ENCODE measurements at regions not wholly inside any gene's neighbourhood (a gene's known extent, or its start where the extent isn't known, plus 50 kb on each side); places are given as distances from the start of the nearest gene placed in this dataset.
A peak's percentile ranks its signal among the peaks of the same experiment; 100 is the strongest.

GRCh38 chr6:137323860-137324259, 104.7 kb upstream of the IFNGR1 start:
- TF ChIP-seq, protein P1, sequence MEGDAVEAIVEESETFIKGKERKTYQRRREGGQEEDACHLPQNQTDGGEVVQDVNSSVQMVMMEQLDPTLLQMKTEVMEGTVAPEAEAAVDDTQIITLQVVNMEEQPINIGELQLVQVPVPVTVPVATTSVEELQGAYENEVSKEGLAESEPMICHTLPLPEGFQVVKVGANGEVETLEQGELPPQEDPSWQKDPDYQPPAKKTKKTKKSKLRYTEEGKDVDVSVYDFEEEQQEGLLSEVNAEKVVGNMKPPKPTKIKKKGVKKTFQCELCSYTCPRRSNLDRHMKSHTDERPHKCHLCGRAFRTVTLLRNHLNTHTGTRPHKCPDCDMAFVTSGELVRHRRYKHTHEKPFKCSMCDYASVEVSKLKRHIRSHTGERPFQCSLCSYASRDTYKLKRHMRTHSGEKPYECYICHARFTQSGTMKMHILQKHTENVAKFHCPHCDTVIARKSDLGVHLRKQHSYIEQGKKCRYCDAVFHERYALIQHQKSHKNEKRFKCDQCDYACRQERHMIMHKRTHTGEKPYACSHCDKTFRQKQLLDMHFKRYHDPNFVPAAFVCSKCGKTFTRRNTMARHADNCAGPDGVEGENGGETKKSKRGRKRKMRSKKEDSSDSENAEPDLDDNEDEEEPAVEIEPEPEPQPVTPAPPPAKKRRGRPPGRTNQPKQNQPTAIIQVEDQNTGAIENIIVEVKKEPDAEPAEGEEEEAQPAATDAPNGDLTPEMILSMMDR (IDR thresholded peaks at IDR 0.05; ENCODE audit: borderline replicate concordance, control extremely low read depth, extremely low read depth, insufficient read depth, missing control alignments), result no peak
- in situ Hi-C loops (cut with MboI; ENCODE audit: low sequenced_read_pairs, unreplicated experiment), result no loop called here
- no peak for DNase-seq (ENCODE audit: low spot score)

- TF ChIP-seq, protein P1 (IDR thresholded peaks at IDR 0.05; ENCODE audit: borderline replicate concordance, control extremely low read depth, extremely low read depth, insufficient read depth, missing control alignments), result no peak
- no peak for DNase-seq (ENCODE audit: low spot score)
- in situ Hi-C loops (cut with MboI; ENCODE audit: low sequenced_read_pairs, unreplicated experiment), result no loop called here
Measured at GRCh38 chr6:137320271-137320670, 101.1 kb upstream of the IFNGR1 start.

- TF ChIP-seq, protein P1 (IDR thresholded peaks at IDR 0.05; ENCODE audit: borderline replicate concordance, control extremely low read depth, extremely low read depth, insufficient read depth, missing control alignments), result no peak
- in situ Hi-C loops (cut with MboI; ENCODE audit: low sequenced_read_pairs, unreplicated experiment), result no loop called here
- DNase-seq (ENCODE audit: low spot score), result no peak
Measured at GRCh38 chr6:137316626-137317025, 97.4 kb upstream of the IFNGR1 start.

DNA sequence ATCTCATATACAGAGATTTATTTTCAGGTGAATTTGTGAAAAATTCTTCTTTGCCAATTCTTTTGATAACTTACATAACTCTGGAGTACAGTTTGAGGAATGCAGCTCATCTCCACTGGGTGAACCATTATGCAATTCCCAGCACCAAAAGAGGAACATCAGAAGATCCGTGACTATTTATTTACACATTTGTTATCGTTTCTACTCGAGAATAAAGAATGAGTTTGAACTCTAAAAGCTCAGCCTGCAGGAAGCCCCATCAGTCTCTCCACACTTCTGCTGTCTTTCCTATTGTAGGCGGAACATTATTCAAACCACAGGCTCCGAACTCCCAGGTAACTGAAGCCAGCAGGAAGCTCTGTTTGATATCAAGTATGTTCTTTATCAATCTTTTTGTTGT, 95.9 kb upstream of the IFNGR1 start:
- DNase-seq (ENCODE audit: low spot score), result no peak
- in situ Hi-C loops (cut with MboI; ENCODE audit: low sequenced_read_pairs, unreplicated experiment), result no loop called here
- TF ChIP-seq, protein P1 (IDR thresholded peaks at IDR 0.05; ENCODE audit: borderline replicate concordance, control extremely low read depth, extremely low read depth, insufficient read depth, missing control alignments), result no peak

DNA sequence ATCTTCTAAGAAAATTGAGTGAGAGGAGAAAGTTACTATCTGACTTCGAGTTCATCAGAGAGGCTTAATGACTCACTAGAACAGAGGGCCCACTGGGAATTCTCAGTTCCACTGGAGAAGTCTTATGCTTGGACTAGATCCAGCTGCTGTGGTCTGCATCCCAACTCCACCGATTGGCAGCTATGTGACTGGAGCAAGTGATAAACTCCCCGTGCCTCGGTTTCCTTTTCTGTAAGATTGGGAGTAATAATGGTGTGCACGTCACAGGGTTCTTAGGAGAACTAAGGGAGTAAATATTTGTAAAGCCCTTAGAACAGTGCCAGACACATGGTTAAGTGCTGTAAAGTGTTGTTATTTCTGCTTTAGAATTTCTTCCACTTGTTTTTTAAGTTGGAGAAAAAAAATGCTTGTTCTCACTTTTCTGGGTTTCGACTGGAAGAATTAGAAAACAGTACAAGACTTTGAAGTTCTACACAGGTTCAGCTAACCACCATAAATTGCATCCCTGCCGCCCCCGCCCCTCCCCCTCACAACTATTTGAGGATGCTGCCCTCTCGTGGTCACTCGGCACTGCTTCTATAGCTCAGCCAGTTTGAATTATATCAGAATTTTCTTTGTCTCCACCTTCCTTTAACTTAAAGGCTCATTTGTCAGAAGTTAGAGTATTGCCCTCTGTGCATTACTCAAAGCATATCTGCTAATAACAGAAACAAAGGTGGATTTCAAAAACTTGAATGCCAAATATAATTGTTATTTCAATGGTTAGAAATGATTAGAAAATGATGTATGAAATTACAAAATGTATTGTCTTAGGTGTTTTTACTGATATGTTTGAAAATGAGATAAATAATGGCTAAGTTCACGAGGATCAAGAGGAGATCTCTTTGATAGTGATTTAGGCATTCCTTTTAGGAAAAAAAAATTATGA, 95.0 kb upstream of the IFNGR1 start:
- TF ChIP-seq, protein P1 (IDR thresholded peaks at IDR 0.05; ENCODE audit: borderline replicate concordance, control extremely low read depth, extremely low read depth, insufficient read depth, missing control alignments), result peak; percentile 84
- in situ Hi-C loops (cut with MboI; ENCODE audit: low sequenced_read_pairs, unreplicated experiment), result loop anchor here (5.0 kb wide), 1 partner anchor 222 kb away; no protein-coding TSS in a partner anchor
- peak; percentile 49 for DNase-seq (ENCODE audit: low spot score)

- no peak for DNase-seq (ENCODE audit: low spot score)
- TF ChIP-seq, protein P1 (IDR thresholded peaks at IDR 0.05; ENCODE audit: borderline replicate concordance, control extremely low read depth, extremely low read depth, insufficient read depth, missing control alignments), result no peak
- in situ Hi-C loops (cut with MboI; ENCODE audit: low sequenced_read_pairs, unreplicated experiment), result loop anchor here (5.0 kb wide), 1 partner anchor 221 kb away; no protein-coding TSS in a partner anchor
Measured at GRCh38 chr6:137313211-137313610, 94.0 kb upstream of the IFNGR1 start.

Data from GM13976 (cell line).